Rectal smooth muscle tissue (tissue), 1 donor: ENCODE measurements at regions not wholly inside any gene's neighbourhood (a gene's known extent, or its start where the extent isn't known, plus 50 kb on each side); places are given as distances from the start of the nearest gene placed in this dataset.
"Not testable (repeated sequence)": the region's sequence is repeated elsewhere in the genome, so short reads cannot be mapped to it uniquely, and the experiment has no call there.

ENCODE experiments used
- H3K27ac ChIP-seq: one replicate; pipeline ENCODE4 v1.7.0; 2013; ENCODE audit warnings: low read depth, low read length, inconsistent platforms
- H3K27me3 ChIP-seq: one replicate; pipeline ENCODE4 v1.7.0; 2013; ENCODE audit warnings: low read length; ENCODE audit not compliant: control insufficient read depth, insufficient read depth
- H3K36me3 ChIP-seq: one replicate; pipeline ENCODE4 v1.7.0; 2013; ENCODE audit warnings: low read length; ENCODE audit not compliant: control insufficient read depth, insufficient read depth
- H3K4me1 ChIP-seq: one replicate; pipeline ENCODE4 v1.7.0; 2013; ENCODE audit warnings: low read length; ENCODE audit not compliant: control insufficient read depth, insufficient read depth
- H3K4me3 ChIP-seq: one replicate; pipeline ENCODE4 v1.7.0; 2013; ENCODE audit warnings: low read length
- H3K9ac ChIP-seq: one replicate; pipeline ENCODE4 v1.7.0; 2013; ENCODE audit warnings: low read length

DNA sequence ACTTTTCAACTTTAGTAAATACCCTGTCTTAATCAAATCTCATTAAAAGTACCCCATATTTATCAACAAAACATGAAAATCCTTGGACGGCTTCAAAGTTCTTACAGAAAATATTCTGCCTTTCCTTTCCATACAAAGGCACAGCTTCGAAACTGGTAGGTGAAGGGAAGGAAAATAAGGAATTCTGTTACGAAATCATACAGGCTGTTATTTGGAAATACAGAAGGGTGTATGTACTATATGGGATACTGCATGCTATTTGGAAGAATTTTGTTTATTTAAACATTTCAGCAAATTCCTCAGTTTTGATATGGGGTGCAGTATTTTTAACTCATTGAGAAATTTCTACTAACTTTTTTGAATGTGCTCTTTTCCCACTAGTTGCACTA, 138.4 kb upstream of the BTN3A2 start:
- Histone ChIP-seq H3K27me3 (no peaks in the 10 kb centered on the region), H3K27ac (no peak overlapping the region), H3K36me3 (no peaks in the 10 kb centered on the region), H3K4me1 (no peaks in the 10 kb centered on the region), H3K4me3 (no peak overlapping the region), H3K9ac (no peak overlapping the region)

DNA sequence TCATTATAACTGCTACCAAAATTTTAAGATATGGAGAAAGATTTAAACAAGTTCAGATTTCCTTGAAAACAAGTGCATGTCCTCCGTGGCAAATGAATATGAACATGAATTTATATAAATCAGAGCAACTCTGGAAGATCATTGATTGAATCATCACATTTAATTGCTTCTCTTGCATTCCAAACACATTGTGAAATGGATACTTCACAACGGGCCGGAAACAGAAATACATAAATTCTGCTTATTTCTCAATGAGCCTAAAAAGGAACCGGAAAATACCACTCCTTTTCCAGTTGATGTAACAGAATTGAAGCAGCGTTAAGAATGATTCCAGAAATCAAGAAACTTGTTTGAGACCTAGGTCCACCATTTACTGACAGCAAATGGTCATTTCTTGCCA, 134.6 kb upstream of the BTN3A2 start:
- peaks cover 2% of the 10 kb centered on the region for H3K27me3 ChIP-seq
- no peaks in the 10 kb centered on the region for H3K4me1 ChIP-seq
- no peak overlapping the region for H3K4me3 ChIP-seq
- no peak overlapping the region for H3K9ac ChIP-seq
- H3K36me3 ChIP-seq, result no peaks in the 10 kb centered on the region
- H3K27ac ChIP-seq, result no peak overlapping the region

DNA sequence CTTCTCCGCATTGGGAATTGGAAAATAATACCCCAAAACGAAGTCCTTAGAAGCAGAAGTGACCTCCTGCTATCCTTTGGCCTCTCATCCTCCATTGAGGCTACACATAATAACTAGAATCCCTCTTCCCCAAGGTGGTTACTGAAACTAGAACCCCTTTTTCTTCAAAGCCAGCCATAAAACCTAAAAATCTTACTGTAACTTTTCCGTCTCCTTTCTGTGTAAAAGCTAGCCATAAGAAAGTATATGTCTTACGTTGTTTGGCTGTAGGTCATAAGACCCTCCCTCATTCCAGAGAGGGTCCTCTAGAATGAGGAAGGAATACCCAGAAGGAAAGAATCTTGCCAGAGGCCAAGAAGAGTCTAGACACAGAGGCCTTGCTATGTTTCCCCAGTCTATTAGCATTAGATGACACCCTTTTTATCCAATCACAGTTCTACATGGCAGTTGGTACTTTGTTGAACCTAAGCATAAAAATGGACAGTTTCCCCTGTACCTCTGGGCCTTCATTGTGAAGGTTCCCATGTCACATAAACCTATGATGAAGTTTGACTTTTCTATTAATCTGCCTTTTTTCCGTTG, 133.9 kb upstream of the BTN3A2 start:
- H3K4me3 ChIP-seq, result no peak overlapping the region

GRCh38 chr6:26232306-26232939, 132.6 kb upstream of the BTN3A2 start:
- Histone ChIP-seq H3K36me3 (no peaks in the 10 kb centered on the region), H3K4me1 (no peaks in the 10 kb centered on the region), H3K27ac (no peak overlapping the region), H3K9ac (no peak overlapping the region), H3K4me3 (no peak overlapping the region), H3K27me3 (peaks cover 2% of the 10 kb centered on the region)

More for the DNA sequence above, 133.9 kb upstream of the BTN3A2 start:
- no peak overlapping the region for H3K27ac ChIP-seq
- no peaks in the 10 kb centered on the region for H3K36me3 ChIP-seq
- H3K27me3 ChIP-seq, result peaks cover 2% of the 10 kb centered on the region
- no peaks in the 10 kb centered on the region for H3K4me1 ChIP-seq
- H3K9ac ChIP-seq, result no peak overlapping the region

DNA sequence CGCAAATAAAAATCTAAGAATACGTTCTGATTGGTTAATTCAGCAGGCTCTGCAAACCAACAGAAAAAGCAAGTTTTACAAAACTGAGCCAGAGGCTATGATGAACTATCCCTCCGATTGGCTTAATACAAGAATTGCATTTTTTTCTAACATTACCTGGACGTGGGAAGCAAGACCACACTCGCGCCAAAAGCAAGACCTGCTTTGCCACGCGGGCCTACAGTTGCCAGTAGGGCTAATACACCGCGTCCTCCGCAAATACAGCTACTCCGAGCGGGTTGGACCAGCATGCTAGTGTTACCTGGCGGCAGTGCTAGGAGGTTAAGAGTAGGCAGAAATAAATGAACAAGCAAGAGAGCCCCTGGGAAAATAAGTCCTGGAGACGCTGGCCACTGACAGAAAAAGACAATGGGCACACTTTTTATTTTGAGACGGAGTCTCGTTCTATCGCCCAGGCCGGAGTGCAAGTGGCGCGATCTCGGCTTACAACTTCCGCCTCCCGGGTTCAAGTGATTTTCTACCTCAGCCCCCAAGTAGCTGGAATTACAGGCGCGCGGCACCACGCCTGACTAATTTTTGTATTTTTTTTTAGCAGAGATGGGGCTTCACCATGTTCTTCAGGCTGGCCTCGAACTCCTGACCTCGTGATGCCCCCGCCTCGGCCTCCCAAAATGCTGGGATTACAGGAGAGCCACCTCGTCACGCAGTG, 131.9 kb upstream of the BTN3A2 start:
- Histone ChIP-seq H3K9ac (peak overlapping the region; percentile 21), H3K27me3 (peaks cover 2% of the 10 kb centered on the region), H3K27ac (peak overlapping the region; percentile 87), H3K36me3 (no peaks in the 10 kb centered on the region), H3K4me3 (peak overlapping the region; percentile 77), H3K4me1 (no peaks in the 10 kb centered on the region)

GRCh38 chr6:26233649-26234420, 131.2 kb upstream of the BTN3A2 start:
- Histone ChIP-seq H3K27me3 (peaks cover 2% of the 10 kb centered on the region), H3K9ac (peak overlapping the region; percentile 66), H3K36me3 (no peaks in the 10 kb centered on the region), H3K27ac (peak overlapping the region; percentile 87), H3K4me1 (no peaks in the 10 kb centered on the region), H3K4me3 (peak overlapping the region; percentile 77)

- H3K4me3 ChIP-seq, result peak overlapping the region; percentile 77
- peak overlapping the region; percentile 87 for H3K27ac ChIP-seq
- H3K27me3 ChIP-seq, result peaks cover 2% of the 10 kb centered on the region
- H3K9ac ChIP-seq, result peak overlapping the region; percentile 66
- H3K4me1 ChIP-seq, result no peaks in the 10 kb centered on the region
- no peaks in the 10 kb centered on the region for H3K36me3 ChIP-seq
These were observed 130.3 kb upstream of the BTN3A2 start for GRCh38 chr6:26234421-26235301.

DNA sequence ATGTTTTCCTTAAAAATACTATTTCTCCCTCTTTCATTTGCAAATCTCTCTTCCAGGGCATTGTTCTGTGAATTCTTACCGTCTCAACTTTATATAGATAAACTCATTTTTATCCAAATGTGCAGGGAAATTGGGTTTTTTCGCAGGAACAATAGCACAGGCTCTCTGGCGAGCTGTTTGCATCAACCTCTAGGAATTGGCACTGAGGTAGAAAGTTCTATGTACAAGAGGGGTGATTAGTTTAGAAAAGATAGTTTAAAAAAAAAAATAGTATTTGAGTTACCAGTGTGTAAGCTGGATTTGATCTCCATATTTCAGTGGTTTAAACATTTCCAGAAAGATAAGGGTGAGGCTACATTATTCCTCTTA, 129.7 kb upstream of the BTN3A2 start:
- no peaks in the 10 kb centered on the region for H3K36me3 ChIP-seq
- H3K27me3 ChIP-seq, result peaks cover 2% of the 10 kb centered on the region
- H3K4me3 ChIP-seq, result peak overlapping the region; percentile 77
- peak overlapping the region; percentile 87 for H3K27ac ChIP-seq
- H3K4me1 ChIP-seq, result no peaks in the 10 kb centered on the region
- peak overlapping the region; percentile 16 for H3K9ac ChIP-seq

GRCh38 chr6:26239415-26239814, 125.6 kb upstream of the BTN3A2 start:
- not testable (repeated sequence) for H3K9ac ChIP-seq, H3K4me3 ChIP-seq, H3K27ac ChIP-seq, H3K4me1 ChIP-seq, H3K27me3 ChIP-seq, H3K36me3 ChIP-seq

GRCh38 chr6:26240157-26241032, 124.6 kb upstream of the BTN3A2 start:
- H3K4me1 ChIP-seq, result no peaks in the 10 kb centered on the region
- peak overlapping the region; percentile 80 for H3K4me3 ChIP-seq
- peak overlapping the region; percentile 24 for H3K9ac ChIP-seq
- peaks cover 2% of the 10 kb centered on the region for H3K27me3 ChIP-seq
- H3K36me3 ChIP-seq, result no peaks in the 10 kb centered on the region
- H3K27ac ChIP-seq, result peak overlapping the region; percentile 86
